Fibroblast of gingiva (primary cell): ENCODE measurements at regions not wholly inside any gene's neighbourhood (a gene's known extent, or its start where the extent isn't known, plus 50 kb on each side); places are given as distances from the start of the nearest gene placed in this dataset.
A peak's percentile ranks its signal among the peaks of the same experiment; 100 is the strongest.
"Not testable (repeated sequence)": the region's sequence is repeated elsewhere in the genome, so short reads cannot be mapped to it uniquely, and the experiment has no call there.

ENCODE experiments used
- DNase-seq: peaks from one replicate; pipeline ENCODE4 v3.0.0-alpha.2; 2011; ENCODE audit warnings: low read depth

GRCh38 chr2:11877764-11878163 lies 131.3 kb downstream of the LPIN1 start:
- no peak for DNase-seq

GRCh38 chr2:11885253-11885652 lies 138.8 kb downstream of the LPIN1 start:
- not testable (repeated sequence) for DNase-seq

GRCh38 chr2:11886899-11887298 lies 140.5 kb downstream of the LPIN1 start:
- DNase-seq, result not testable (repeated sequence)

GRCh38 chr2:11889101-11889850 lies 142.8 kb downstream of the LPIN1 start:
- no peak for DNase-seq

- DNase-seq, result no peak
Observed at GRCh38 chr2:11889854-11890253, 143.4 kb downstream of the LPIN1 start.

GRCh38 chr2:11891028-11891427 lies 144.6 kb downstream of the LPIN1 start:
- DNase-seq, result no peak

- DNase-seq, result peak; percentile 53
Observed at GRCh38 chr2:11891671-11892440, 145.4 kb downstream of the LPIN1 start.

GRCh38 chr2:11896386-11896785 lies 150.0 kb downstream of the LPIN1 start:
- no peak for DNase-seq

GRCh38 chr2:11898576-11898975 lies 152.1 kb downstream of the LPIN1 start:
- DNase-seq, result no peak

GRCh38 chr2:11899264-11899818 lies 152.9 kb downstream of the LPIN1 start:
- peak; percentile 36 for DNase-seq

- DNase-seq, result not testable (repeated sequence)
Observed at GRCh38 chr2:11900891-11901290, 154.5 kb downstream of the LPIN1 start.

- DNase-seq, result no peak
Observed at GRCh38 chr2:11901351-11902069, 155.1 kb downstream of the LPIN1 start.

GRCh38 chr2:11903085-11903606 lies 156.7 kb downstream of the LPIN1 start:
- DNase-seq, result no peak

GRCh38 chr2:11904029-11904428 lies 157.6 kb downstream of the LPIN1 start:
- no peak for DNase-seq

GRCh38 chr2:11904941-11905340 lies 158.5 kb downstream of the LPIN1 start:
- DNase-seq, result no peak

GRCh38 chr2:11907190-11907589 lies 160.8 kb downstream of the LPIN1 start:
- no peak for DNase-seq

GRCh38 chr2:11910971-11911370 lies 164.5 kb downstream of the LPIN1 start:
- no peak for DNase-seq

GRCh38 chr2:11912980-11913379 lies 166.5 kb downstream of the LPIN1 start:
- DNase-seq, result no peak

GRCh38 chr2:11914455-11914854 lies 168.0 kb downstream of the LPIN1 start:
- DNase-seq, result peak; percentile 24

GRCh38 chr2:11915650-11916049 lies 169.2 kb downstream of the LPIN1 start:
- no peak for DNase-seq

- no peak for DNase-seq
Observed at GRCh38 chr2:11919953-11920352, 173.5 kb downstream of the LPIN1 start.

- DNase-seq, result no peak
Observed at GRCh38 chr2:11920993-11921583, 174.7 kb downstream of the LPIN1 start.
